OCI-LY7 (cell line): ENCODE measurements at regions not wholly inside any gene's neighbourhood (a gene's known extent, or its start where the extent isn't known, plus 50 kb on each side); places are given as distances from the start of the nearest gene placed in this dataset.

Source experiments
- EZH2phosphoT487 ChIP-seq: fragments of 200-600 bp; sonication (generic); IDR thresholded peaks from 2 replicates; pipeline ENCODE4 v1.6.1; 2018; ENCODE audit warnings: low read depth, borderline replicate concordance, mild to moderate bottlenecking, mixed run types, antibody characterized with exemption, low read length, moderate library complexity, mixed read lengths
- TF ChIP-seq, protein P1 (sequence below): fragments of 200-600 bp; sonication (generic); conservative IDR thresholded peaks from 2 replicates; pipeline ENCODE4 v1.5.1; 2014; ENCODE audit warnings: mild to moderate bottlenecking, antibody characterized with exemption, low read length, moderate library complexity, mixed read lengths

DNA sequence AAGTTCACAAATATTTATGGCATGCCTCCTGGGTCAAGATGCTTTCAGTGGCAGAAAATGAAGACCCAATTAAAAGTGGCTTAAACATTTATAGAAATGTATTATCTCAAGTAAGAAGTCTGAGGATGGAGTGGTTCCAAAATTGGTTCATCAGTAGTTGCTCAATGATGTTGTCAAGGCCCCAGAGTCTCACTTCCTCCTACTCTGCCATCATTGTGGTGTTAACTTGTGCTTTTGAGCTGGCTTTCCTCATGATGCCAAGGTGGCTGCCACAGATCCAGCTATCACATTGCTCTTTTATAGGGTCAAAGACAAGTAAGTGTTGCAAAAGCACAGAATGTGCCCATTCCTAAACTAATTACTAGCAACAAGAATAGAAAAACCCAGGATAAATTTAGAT lies 404.6 kb upstream of the NRP1 start:
- TF ChIP-seq, protein P1, sequence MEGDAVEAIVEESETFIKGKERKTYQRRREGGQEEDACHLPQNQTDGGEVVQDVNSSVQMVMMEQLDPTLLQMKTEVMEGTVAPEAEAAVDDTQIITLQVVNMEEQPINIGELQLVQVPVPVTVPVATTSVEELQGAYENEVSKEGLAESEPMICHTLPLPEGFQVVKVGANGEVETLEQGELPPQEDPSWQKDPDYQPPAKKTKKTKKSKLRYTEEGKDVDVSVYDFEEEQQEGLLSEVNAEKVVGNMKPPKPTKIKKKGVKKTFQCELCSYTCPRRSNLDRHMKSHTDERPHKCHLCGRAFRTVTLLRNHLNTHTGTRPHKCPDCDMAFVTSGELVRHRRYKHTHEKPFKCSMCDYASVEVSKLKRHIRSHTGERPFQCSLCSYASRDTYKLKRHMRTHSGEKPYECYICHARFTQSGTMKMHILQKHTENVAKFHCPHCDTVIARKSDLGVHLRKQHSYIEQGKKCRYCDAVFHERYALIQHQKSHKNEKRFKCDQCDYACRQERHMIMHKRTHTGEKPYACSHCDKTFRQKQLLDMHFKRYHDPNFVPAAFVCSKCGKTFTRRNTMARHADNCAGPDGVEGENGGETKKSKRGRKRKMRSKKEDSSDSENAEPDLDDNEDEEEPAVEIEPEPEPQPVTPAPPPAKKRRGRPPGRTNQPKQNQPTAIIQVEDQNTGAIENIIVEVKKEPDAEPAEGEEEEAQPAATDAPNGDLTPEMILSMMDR, result no peak
- no peak for TF ChIP-seq EZH2phosphoT487
